Left cardiac atrium (tissue), 4 donors: ENCODE measurements at regions not wholly inside any gene's neighbourhood (a gene's known extent, or its start where the extent isn't known, plus 50 kb on each side); places are given as distances from the start of the nearest gene placed in this dataset.

Experiments
- ATAC-seq, 2 donors: fragments of 200-7000 bp; cut with Tn5 transposase; one replicate each; pipeline ENCODE4 v1.9.1; 2020; ENCODE audit warnings: mild to moderate bottlenecking in 2 of 2, moderate library complexity in 2 of 2
- DNase-seq: peaks from one replicate; pipeline ENCODE4 v3.0.0-alpha.2; 2020
- intact Hi-C, 2 donors: fragments of 100-400 bp; cut with DNase I; formaldehyde crosslinking; loops; one replicate each; pipeline versions ENCODE4 v1.14.1 to v1.15.1; 2022 to 2023
- donor health status: DM: no; HTN: yes; CAD: no.
- donor health status: DM: no; HTN: yes; CAD: no; lungs with severe emphysema.
- donor health status: DM: yes; HTN: yes; CAD: no.
- donor health status: Dilated cardiomyopathy.

- ATAC-seq, result no peak
- DNase-seq, result no peak
- intact Hi-C loops, result loop anchor here in 1 of 2 donors (10.0 kb wide), 1 partner anchor 824 kb away; no protein-coding TSS in a partner anchor
These were observed 528.2 kb downstream of the MED13L start for GRCh38 chr12:115749071-115749841.

GRCh38 chr12:115740586-115741155, 536.8 kb downstream of the MED13L start:
- intact Hi-C loops, result loop anchor here in 1 of 2 donors (10.0 kb wide), 1 partner anchor 816 kb away; no protein-coding TSS in a partner anchor
- ATAC-seq, result no peak
- DNase-seq, result no peak

- intact Hi-C loops, result no loop called here
- ATAC-seq (no peak), DNase-seq (no peak)
These were observed 539.6 kb downstream of the MED13L start for GRCh38 chr12:115737895-115738294.

- no peak for DNase-seq
- ATAC-seq, result no peak
- intact Hi-C loops, result no loop called here
These were observed 541.1 kb downstream of the MED13L start for GRCh38 chr12:115736360-115736759.

- intact Hi-C loops, result no loop called here
- DNase-seq (no peak), ATAC-seq (no peak)
These were observed 546.4 kb downstream of the MED13L start for GRCh38 chr12:115730975-115731541.

GRCh38 chr12:115726691-115727090, 550.8 kb downstream of the MED13L start:
- DNase-seq (no peak), ATAC-seq (no peak)
- intact Hi-C loops, result no loop called here

- intact Hi-C loops, result no loop called here
- ATAC-seq (no peak), DNase-seq (no peak)
These were observed 555.3 kb downstream of the MED13L start for GRCh38 chr12:115722181-115722580.

- ATAC-seq (no peak), DNase-seq (no peak)
- intact Hi-C loops, result no loop called here
These were observed 560.9 kb downstream of the MED13L start for GRCh38 chr12:115716551-115716950.

- no peak for ATAC-seq
- intact Hi-C loops, result no loop called here
- DNase-seq, result no peak
These were observed 564.8 kb downstream of the MED13L start for GRCh38 chr12:115712676-115713075.

GRCh38 chr12:115710104-115710564, 567.4 kb downstream of the MED13L start:
- intact Hi-C loops, result no loop called here
- peak; percentile 59 to 90 for ATAC-seq
- DNase-seq, result peak; percentile 31

GRCh38 chr12:115709540-115710011, 567.9 kb downstream of the MED13L start:
- peak; percentile 70 to 86 for ATAC-seq
- intact Hi-C loops, result no loop called here
- peak; percentile 63 for DNase-seq

GRCh38 chr12:115708801-115709200, 568.7 kb downstream of the MED13L start:
- intact Hi-C loops, result no loop called here
- ATAC-seq (no peak), DNase-seq (no peak)

GRCh38 chr12:115700896-115701465, 576.5 kb downstream of the MED13L start:
- no peak for DNase-seq
- intact Hi-C loops, result no loop called here
- ATAC-seq, result no peak

GRCh38 chr12:115700081-115700480, 577.4 kb downstream of the MED13L start:
- ATAC-seq, result no peak
- intact Hi-C loops, result no loop called here
- DNase-seq, result no peak

GRCh38 chr12:115698257-115698656, 579.2 kb downstream of the MED13L start:
- intact Hi-C loops, result no loop called here
- ATAC-seq (no peak), DNase-seq (no peak)

GRCh38 chr12:115697340-115697739, 580.2 kb downstream of the MED13L start:
- intact Hi-C loops, result no loop called here
- ATAC-seq, result no peak
- no peak for DNase-seq

GRCh38 chr12:115694564-115694963, 582.9 kb downstream of the MED13L start:
- DNase-seq, result no peak
- ATAC-seq, result no peak
- intact Hi-C loops, result no loop called here

- intact Hi-C loops, result no loop called here
- no peak for DNase-seq
- ATAC-seq, result no peak
These were observed 583.5 kb downstream of the MED13L start for GRCh38 chr12:115693970-115694369.

- ATAC-seq (no peak), DNase-seq (no peak)
- intact Hi-C loops, result no loop called here
These were observed 586.4 kb downstream of the MED13L start for GRCh38 chr12:115691123-115691522.

GRCh38 chr12:115687094-115687493, 590.4 kb downstream of the MED13L start:
- DNase-seq (no peak), ATAC-seq (no peak)
- intact Hi-C loops, result no loop called here
